SK-N-SH (cell line): ENCODE measurements at regions not wholly inside any gene's neighbourhood (a gene's known extent, or its start where the extent isn't known, plus 50 kb on each side); places are given as distances from the start of the nearest gene placed in this dataset.

Source experiments
- CTCF ChIA-PET: fragments of 300-600, 350-600 bp; formaldehyde crosslinking; extraction: SDS; loops from one replicate; lab custom pipeline; 2021; lab: Yijun Ruan, JAX
- POLR2A ChIA-PET: fragments of 350-600 bp; sonication (Branson Sonifier 250); formaldehyde crosslinking; extraction: SDS; loops from one replicate; lab custom pipeline; 2020; ENCODE audit warnings: antibody characterized with exemption, inconsistent platforms; lab: Yijun Ruan, JAX
- DNase-seq: peaks from one replicate; pipeline ENCODE4 v3.0.0; 2012
- H2AFZ ChIP-seq: fragments of 200-600 bp; sonication (generic); 2 replicates; pipeline ENCODE4 v1.8.1; 2016; ENCODE audit warnings: antibody characterized with exemption, mild to moderate bottlenecking, low read depth
- H3F3A ChIP-seq: fragments of 200-600 bp; sonication (generic); replicated peaks from 2 replicates; pipeline ENCODE3; 2016; ENCODE audit warnings: antibody characterized with exemption, mild to moderate bottlenecking; ENCODE audit not compliant: insufficient read depth
- H3K27ac ChIP-seq, 2 experiments: fragments of 200-500 bp in 1 of 2; fragments of 200-600 bp in 1 of 2; sonication (Bioruptor generic) in 1 of 2; sonication (generic), shearing (Covaris generic) in 1 of 2; 2 replicates each; pipeline versions ENCODE4 v1.5.1 to v1.6.1; 2014 to 2016; ENCODE audit warnings: low read depth in 2 of 2, inconsistent platforms in 1 of 2, low read length in 1 of 2, mild to moderate bottlenecking in 1 of 2, mixed read lengths in 1 of 2
- H3K27me3 ChIP-seq: fragments of 200-600 bp; sonication (generic), shearing (Covaris generic); 2 replicates; pipeline ENCODE4 v1.6.1; 2016; ENCODE audit warnings: mixed run types; ENCODE audit not compliant: insufficient read depth
- H3K36me3 ChIP-seq, 2 experiments: fragments of 200-500 bp in 1 of 2; fragments of 200-600 bp in 1 of 2; sonication (Bioruptor generic) in 1 of 2; sonication (generic) in 1 of 2; replicated peaks in 1 of 2; 2 replicates each; pipeline versions ENCODE3 to v1.5.1; 2014 to 2016; ENCODE audit warnings: low read length in 1 of 2, mild to moderate bottlenecking in 1 of 2; ENCODE audit not compliant: insufficient read depth in 2 of 2, control insufficient read depth in 1 of 2
- H3K4me1 ChIP-seq, 2 experiments: fragments of 200-500 bp in 1 of 2; fragments of 200-600 bp in 1 of 2; sonication (Bioruptor generic) in 1 of 2; sonication (generic), shearing (Covaris generic) in 1 of 2; 2 replicates each; pipeline versions ENCODE4 v1.5.1 to v1.6.1; 2014 to 2016; ENCODE audit warnings: low read depth in 1 of 2, low read length in 1 of 2, mixed run types in 1 of 2; ENCODE audit not compliant: insufficient read depth in 2 of 2, control insufficient read depth in 1 of 2
- H3K4me2 ChIP-seq: fragments of 200-600 bp; sonication (generic), shearing (Covaris generic); 2 replicates; pipeline ENCODE4 v1.6.1; 2017; ENCODE audit warnings: mixed run types
- H3K4me3 ChIP-seq, 2 experiments: fragments of 200-500 bp in 1 of 2; fragments of 200-600 bp in 1 of 2; sonication (Bioruptor generic) in 1 of 2; sonication (generic), shearing (Covaris generic) in 1 of 2; 2 replicates each; pipeline versions ENCODE4 v1.5.1 to v1.8.1; 2014 to 2016; ENCODE audit warnings: low read depth in 2 of 2, inconsistent platforms in 1 of 2, low read length in 1 of 2, mild to moderate bottlenecking in 1 of 2, mixed read lengths in 1 of 2, moderate library complexity in 1 of 2
- H3K79me2 ChIP-seq: fragments of 200-600 bp; sonication (generic); 2 replicates; pipeline ENCODE4 v1.8.1; 2017; ENCODE audit warnings: mild to moderate bottlenecking; ENCODE audit not compliant: insufficient read depth
- H3K9ac ChIP-seq: fragments of 200-600 bp; sonication (generic); 2 replicates; pipeline ENCODE4 v1.6.1; 2017; ENCODE audit warnings: mixed run types
- H3K9me2 ChIP-seq: fragments of 200-600 bp; sonication (generic); 2 replicates; pipeline ENCODE4 v1.6.1; 2017; ENCODE audit warnings: mixed run types
- H3K9me3 ChIP-seq: fragments of 200-600 bp; sonication (generic); 2 replicates; pipeline ENCODE4 v1.6.1; 2017; ENCODE audit warnings: mixed run types, mild to moderate bottlenecking, moderate library complexity
- H4K20me1 ChIP-seq: fragments of 200-600 bp; sonication (generic); 2 replicates; pipeline ENCODE4 v1.6.1; 2017; ENCODE audit warnings: mild to moderate bottlenecking, mixed run types; ENCODE audit not compliant: insufficient read depth
- ELF1 ChIP-seq: IDR thresholded peaks from 2 replicates; pipeline ENCODE4 v1.4.0; 2012
- EZH2phosphoT487 ChIP-seq: fragments of 200-600 bp; sonication (generic); IDR thresholded peaks from 2 replicates; pipeline ENCODE4 v1.6.1; 2017; ENCODE audit warnings: low read depth, mixed run types, mild to moderate bottlenecking, antibody characterized with exemption, moderate library complexity, borderline replicate concordance
- FOXM1 ChIP-seq: IDR thresholded peaks from 2 replicates; pipeline ENCODE4 v1.4.0; 2012; ENCODE audit warnings: low read depth, mild to moderate bottlenecking
- GABPA ChIP-seq: IDR thresholded peaks from 2 replicates; pipeline ENCODE4 v1.4.0; 2012; ENCODE audit warnings: low read depth, mild to moderate bottlenecking
- JUND ChIP-seq: IDR thresholded peaks from 2 replicates; pipeline ENCODE4 v1.4.0; 2012
- MEF2A ChIP-seq: IDR thresholded peaks from 2 replicates; pipeline ENCODE4 v1.4.0; 2012; ENCODE audit warnings: low read depth, borderline replicate concordance
- RFX5 ChIP-seq: IDR thresholded peaks from 2 replicates; pipeline ENCODE4 v1.6.1; 2012; ENCODE audit warnings: mild to moderate bottlenecking, improper control_type of control experiment, low read length
- RXRA ChIP-seq: IDR thresholded peaks from 2 replicates; pipeline ENCODE4 v1.4.0; 2012; ENCODE audit warnings: low read depth, mild to moderate bottlenecking, borderline replicate concordance
- SIN3A ChIP-seq: IDR thresholded peaks from 2 replicates; pipeline ENCODE4 v1.6.1; 2012; ENCODE audit warnings: low read depth, mild to moderate bottlenecking, low read length, moderate library complexity, borderline replicate concordance
- SMC3 ChIP-seq: IDR thresholded peaks from 2 replicates; pipeline ENCODE4 v1.6.1; 2012; ENCODE audit warnings: low read depth, low read length, improper control_type of control experiment
- TAF1 ChIP-seq: IDR thresholded peaks from 2 replicates; pipeline ENCODE4 v1.6.1; 2012; ENCODE audit warnings: low read depth, mild to moderate bottlenecking, low read length, moderate library complexity, borderline replicate concordance
- WGBS: methylation state at CpG from one replicate; pipeline ENCODE4 v1.1.6; 2017; ENCODE audit warnings: low lambda C conversion rate; 5-methylcytosine and 5-hydroxymethylcytosine counted together
- TF ChIP-seq, protein P1 (sequence below): IDR thresholded peaks from 2 replicates; pipeline ENCODE4 v1.4.0; 2012; ENCODE audit warnings: low read depth
- TF ChIP-seq, protein P2 (sequence below): IDR thresholded peaks from 2 replicates; pipeline ENCODE4 v1.6.1; 2012; ENCODE audit warnings: mild to moderate bottlenecking, low read depth, low read length, moderate library complexity
- TF ChIP-seq, protein P3 (sequence below): fragments of 200-600 bp; sonication (generic); IDR thresholded peaks from 2 replicates; pipeline ENCODE4 v1.6.1; 2017; ENCODE audit warnings: antibody characterized with exemption, mild to moderate bottlenecking, moderate library complexity

DNA sequence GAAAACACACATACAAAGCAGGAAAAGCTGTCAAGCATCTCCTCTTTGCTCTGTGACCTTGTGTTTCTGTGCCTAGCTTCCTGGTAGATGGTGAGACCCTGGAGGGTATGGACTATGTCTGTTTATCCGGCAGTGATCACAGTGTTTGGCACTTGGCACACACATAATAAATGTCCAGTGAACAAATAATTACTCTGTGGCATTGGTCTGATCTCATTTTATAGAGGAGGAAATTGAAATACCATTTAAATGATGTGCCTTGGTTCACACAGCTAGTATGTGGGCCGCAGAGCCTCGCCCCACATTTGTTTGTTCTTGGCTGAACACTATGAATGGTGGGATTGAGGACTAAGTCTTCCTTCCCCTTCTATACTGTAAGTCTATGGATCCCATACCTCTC is 104.7 kb upstream of the SPON1 start:
- H4K20me1 ChIP-seq = no peaks in the 10 kb centered on the region
- no peak overlapping the region for H3K9ac ChIP-seq
- WGBS = 34% methylated on average over 3 of the region's 3 CpGs

More for the DNA sequence above, 104.7 kb upstream of the SPON1 start:
- Histone ChIP-seq H3K9me3 (no peaks in the 10 kb centered on the region), H3K4me1 (peaks cover 0 to 14% of the 10 kb centered on the region in 2 experiments; a peak in 2 of 4 replicates), H2AFZ (no peak overlapping the region), H3K9me2 (no peaks in the 10 kb centered on the region), H3K27ac (no peak overlapping the region), H3K4me2 (no peak overlapping the region), H3K4me3 (no peak overlapping the region), H3K36me3 (no peaks in the 10 kb centered on the region), H3K79me2 (no peaks in the 10 kb centered on the region), H3F3A (no peaks in the 10 kb centered on the region)
- CTCF ChIA-PET = interaction anchor here (0.8 to 1.9 kb wide), 4 partner anchors 11 to 99 kb away, joined by 3 to 6 read pairs (median 3); no protein-coding TSS in a partner anchor
- DNase-seq = no peak
- POLR2A ChIA-PET = no interaction called here
- TF ChIP-seq RFX5 (no peak), JUND (no peak), EZH2phosphoT487 (no peak), FOXM1 (no peak), SIN3A (no peak), SMC3 (no peak), TAF1 (no peak), GABPA (no peak), RXRA (no peak), MEF2A (no peak), ELF1 (no peak)
- TF ChIP-seq, protein P1, sequence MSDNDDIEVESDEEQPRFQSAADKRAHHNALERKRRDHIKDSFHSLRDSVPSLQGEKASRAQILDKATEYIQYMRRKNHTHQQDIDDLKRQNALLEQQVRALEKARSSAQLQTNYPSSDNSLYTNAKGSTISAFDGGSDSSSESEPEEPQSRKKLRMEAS = no peak
- TF ChIP-seq, protein P2, sequence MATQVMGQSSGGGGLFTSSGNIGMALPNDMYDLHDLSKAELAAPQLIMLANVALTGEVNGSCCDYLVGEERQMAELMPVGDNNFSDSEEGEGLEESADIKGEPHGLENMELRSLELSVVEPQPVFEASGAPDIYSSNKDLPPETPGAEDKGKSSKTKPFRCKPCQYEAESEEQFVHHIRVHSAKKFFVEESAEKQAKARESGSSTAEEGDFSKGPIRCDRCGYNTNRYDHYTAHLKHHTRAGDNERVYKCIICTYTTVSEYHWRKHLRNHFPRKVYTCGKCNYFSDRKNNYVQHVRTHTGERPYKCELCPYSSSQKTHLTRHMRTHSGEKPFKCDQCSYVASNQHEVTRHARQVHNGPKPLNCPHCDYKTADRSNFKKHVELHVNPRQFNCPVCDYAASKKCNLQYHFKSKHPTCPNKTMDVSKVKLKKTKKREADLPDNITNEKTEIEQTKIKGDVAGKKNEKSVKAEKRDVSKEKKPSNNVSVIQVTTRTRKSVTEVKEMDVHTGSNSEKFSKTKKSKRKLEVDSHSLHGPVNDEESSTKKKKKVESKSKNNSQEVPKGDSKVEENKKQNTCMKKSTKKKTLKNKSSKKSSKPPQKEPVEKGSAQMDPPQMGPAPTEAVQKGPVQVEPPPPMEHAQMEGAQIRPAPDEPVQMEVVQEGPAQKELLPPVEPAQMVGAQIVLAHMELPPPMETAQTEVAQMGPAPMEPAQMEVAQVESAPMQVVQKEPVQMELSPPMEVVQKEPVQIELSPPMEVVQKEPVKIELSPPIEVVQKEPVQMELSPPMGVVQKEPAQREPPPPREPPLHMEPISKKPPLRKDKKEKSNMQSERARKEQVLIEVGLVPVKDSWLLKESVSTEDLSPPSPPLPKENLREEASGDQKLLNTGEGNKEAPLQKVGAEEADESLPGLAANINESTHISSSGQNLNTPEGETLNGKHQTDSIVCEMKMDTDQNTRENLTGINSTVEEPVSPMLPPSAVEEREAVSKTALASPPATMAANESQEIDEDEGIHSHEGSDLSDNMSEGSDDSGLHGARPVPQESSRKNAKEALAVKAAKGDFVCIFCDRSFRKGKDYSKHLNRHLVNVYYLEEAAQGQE = no peak
- TF ChIP-seq, protein P3, sequence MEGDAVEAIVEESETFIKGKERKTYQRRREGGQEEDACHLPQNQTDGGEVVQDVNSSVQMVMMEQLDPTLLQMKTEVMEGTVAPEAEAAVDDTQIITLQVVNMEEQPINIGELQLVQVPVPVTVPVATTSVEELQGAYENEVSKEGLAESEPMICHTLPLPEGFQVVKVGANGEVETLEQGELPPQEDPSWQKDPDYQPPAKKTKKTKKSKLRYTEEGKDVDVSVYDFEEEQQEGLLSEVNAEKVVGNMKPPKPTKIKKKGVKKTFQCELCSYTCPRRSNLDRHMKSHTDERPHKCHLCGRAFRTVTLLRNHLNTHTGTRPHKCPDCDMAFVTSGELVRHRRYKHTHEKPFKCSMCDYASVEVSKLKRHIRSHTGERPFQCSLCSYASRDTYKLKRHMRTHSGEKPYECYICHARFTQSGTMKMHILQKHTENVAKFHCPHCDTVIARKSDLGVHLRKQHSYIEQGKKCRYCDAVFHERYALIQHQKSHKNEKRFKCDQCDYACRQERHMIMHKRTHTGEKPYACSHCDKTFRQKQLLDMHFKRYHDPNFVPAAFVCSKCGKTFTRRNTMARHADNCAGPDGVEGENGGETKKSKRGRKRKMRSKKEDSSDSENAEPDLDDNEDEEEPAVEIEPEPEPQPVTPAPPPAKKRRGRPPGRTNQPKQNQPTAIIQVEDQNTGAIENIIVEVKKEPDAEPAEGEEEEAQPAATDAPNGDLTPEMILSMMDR = no peak
- TF ChIP-seq, all 33 proteins: peak for 0
- H3K27me3 ChIP-seq = no peaks in the 10 kb centered on the region
